ENCODE measurements at regions not wholly inside any gene's neighbourhood (a gene's known extent, or its start where the extent isn't known, plus 50 kb on each side); places are given as distances from the start of the nearest gene placed in this dataset.

DNA sequence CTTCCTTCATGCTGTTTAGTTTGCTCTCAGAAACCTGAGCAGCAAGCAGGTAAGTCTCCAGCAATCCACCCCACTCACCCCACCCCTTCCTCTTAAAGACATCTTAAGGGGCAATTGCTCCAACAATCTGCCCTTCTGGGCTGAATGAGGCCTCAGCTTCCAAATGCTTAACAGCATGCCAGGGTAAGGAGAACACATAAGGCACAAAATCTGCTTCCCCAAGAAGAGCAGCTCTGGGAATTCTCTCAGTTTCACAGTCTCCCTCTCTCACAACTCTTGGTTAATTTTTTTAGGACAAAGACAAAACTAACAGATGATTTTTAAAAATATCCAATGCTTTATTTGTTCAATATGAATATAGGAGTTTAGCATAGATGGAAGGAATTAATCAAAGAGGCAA is 288.9 kb upstream of the CCDC196 start:
- in situ Hi-C loops (cut with MboI), result no loop called here
- POLR2A ChIA-PET, result no interaction called here
- no peak overlapping the region for H3K9ac ChIP-seq (ENCODE audit: control insufficient read depth, insufficient read depth, low read length)
- RAD21 ChIA-PET (ENCODE audit: unreplicated experiment), result no interaction called here
- no TSS peak for BruUV-seq (replicated peaks)
- TF ChIP-seq ZNF217 (IDR thresholded peaks at IDR 0.05) (no peak), HDAC2 (IDR thresholded peaks at IDR 0.05) (no peak), ESRRA (IDR thresholded peaks at IDR 0.05; ENCODE audit: low read length) (no peak), CREM (IDR thresholded peaks at IDR 0.05; ENCODE audit: low read depth) (no peak), MYB (IDR thresholded peaks at IDR 0.05; ENCODE audit: borderline replicate concordance, low read depth, low read length) (no peak), ZNF384 (IDR thresholded peaks at IDR 0.05; ENCODE audit: borderline replicate concordance, low read depth, low read length) (no peak), NR2C2 (IDR thresholded peaks at IDR 0.05; ENCODE audit: borderline replicate concordance, control insufficient read depth, insufficient read length, low read depth) (no peak), POLR2AphosphoS2 (IDR thresholded peaks at IDR 0.05; ENCODE audit: low read depth, low read length) (no peak), ZBED1 (IDR thresholded peaks at IDR 0.05; ENCODE audit: borderline replicate concordance) (no peak), ZNF622 (IDR thresholded peaks at IDR 0.05) (no peak), CREB1 (IDR thresholded peaks at IDR 0.05; ENCODE audit: low read depth) (no peak), BHLHE40 (IDR thresholded peaks at IDR 0.05; ENCODE audit: borderline replicate concordance in 1 of 2, low read depth in 2 of 2, low read length in 1 of 2) (no peak)
- TF ChIP-seq, protein P1, sequence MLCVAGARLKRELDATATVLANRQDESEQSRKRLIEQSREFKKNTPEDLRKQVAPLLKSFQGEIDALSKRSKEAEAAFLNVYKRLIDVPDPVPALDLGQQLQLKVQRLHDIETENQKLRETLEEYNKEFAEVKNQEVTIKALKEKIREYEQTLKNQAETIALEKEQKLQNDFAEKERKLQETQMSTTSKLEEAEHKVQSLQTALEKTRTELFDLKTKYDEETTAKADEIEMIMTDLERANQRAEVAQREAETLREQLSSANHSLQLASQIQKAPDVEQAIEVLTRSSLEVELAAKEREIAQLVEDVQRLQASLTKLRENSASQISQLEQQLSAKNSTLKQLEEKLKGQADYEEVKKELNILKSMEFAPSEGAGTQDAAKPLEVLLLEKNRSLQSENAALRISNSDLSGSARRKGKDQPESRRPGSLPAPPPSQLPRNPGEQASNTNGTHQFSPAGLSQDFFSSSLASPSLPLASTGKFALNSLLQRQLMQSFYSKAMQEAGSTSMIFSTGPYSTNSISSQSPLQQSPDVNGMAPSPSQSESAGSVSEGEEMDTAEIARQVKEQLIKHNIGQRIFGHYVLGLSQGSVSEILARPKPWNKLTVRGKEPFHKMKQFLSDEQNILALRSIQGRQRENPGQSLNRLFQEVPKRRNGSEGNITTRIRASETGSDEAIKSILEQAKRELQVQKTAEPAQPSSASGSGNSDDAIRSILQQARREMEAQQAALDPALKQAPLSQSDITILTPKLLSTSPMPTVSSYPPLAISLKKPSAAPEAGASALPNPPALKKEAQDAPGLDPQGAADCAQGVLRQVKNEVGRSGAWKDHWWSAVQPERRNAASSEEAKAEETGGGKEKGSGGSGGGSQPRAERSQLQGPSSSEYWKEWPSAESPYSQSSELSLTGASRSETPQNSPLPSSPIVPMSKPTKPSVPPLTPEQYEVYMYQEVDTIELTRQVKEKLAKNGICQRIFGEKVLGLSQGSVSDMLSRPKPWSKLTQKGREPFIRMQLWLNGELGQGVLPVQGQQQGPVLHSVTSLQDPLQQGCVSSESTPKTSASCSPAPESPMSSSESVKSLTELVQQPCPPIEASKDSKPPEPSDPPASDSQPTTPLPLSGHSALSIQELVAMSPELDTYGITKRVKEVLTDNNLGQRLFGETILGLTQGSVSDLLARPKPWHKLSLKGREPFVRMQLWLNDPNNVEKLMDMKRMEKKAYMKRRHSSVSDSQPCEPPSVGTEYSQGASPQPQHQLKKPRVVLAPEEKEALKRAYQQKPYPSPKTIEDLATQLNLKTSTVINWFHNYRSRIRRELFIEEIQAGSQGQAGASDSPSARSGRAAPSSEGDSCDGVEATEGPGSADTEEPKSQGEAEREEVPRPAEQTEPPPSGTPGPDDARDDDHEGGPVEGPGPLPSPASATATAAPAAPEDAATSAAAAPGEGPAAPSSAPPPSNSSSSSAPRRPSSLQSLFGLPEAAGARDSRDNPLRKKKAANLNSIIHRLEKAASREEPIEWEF (IDR thresholded peaks at IDR 0.05; ENCODE audit: insufficient replicate concordance, low read depth, low read length), result no peak
- TF ChIP-seq, protein P2, sequence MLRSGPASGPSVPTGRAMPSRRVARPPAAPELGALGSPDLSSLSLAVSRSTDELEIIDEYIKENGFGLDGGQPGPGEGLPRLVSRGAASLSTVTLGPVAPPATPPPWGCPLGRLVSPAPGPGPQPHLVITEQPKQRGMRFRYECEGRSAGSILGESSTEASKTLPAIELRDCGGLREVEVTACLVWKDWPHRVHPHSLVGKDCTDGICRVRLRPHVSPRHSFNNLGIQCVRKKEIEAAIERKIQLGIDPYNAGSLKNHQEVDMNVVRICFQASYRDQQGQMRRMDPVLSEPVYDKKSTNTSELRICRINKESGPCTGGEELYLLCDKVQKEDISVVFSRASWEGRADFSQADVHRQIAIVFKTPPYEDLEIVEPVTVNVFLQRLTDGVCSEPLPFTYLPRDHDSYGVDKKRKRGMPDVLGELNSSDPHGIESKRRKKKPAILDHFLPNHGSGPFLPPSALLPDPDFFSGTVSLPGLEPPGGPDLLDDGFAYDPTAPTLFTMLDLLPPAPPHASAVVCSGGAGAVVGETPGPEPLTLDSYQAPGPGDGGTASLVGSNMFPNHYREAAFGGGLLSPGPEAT (IDR thresholded peaks at IDR 0.05; ENCODE audit: low read depth), result no peak
- TF ChIP-seq, protein P3, sequence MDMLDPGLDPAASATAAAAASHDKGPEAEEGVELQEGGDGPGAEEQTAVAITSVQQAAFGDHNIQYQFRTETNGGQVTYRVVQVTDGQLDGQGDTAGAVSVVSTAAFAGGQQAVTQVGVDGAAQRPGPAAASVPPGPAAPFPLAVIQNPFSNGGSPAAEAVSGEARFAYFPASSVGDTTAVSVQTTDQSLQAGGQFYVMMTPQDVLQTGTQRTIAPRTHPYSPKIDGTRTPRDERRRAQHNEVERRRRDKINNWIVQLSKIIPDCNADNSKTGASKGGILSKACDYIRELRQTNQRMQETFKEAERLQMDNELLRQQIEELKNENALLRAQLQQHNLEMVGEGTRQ (IDR thresholded peaks at IDR 0.05; ENCODE audit: borderline replicate concordance, low read depth, low read length), result no peak
- no peaks in the 10 kb centered on the region for H3K79me2 ChIP-seq (ENCODE audit: control insufficient read depth, insufficient read depth, low read length)
- no peak overlapping the region for H3K4me3 ChIP-seq
- no peak overlapping the region for H3K27ac ChIP-seq (ENCODE audit: control insufficient read depth, insufficient read depth)
- CTCF ChIA-PET, result no interaction called here
- intact Hi-C loops (cut with micrococcal nuclease; ENCODE audit: unreplicated experiment), result no loop called here
- H3K4me2 ChIP-seq (ENCODE audit: control insufficient read depth, insufficient read depth), result no peak overlapping the region
- H3K9me3 ChIP-seq (replicated peaks; ENCODE audit: control insufficient read depth, insufficient read depth, low read length), result no peaks in the 10 kb centered on the region
- no peak overlapping the region for H2AFZ ChIP-seq (ENCODE audit: control insufficient read depth, low read depth, low read length)
- H3K36me3 ChIP-seq (ENCODE audit: control insufficient read depth in 2 of 2, insufficient read depth in 2 of 2, low read length in 1 of 2), result no peaks in the 10 kb centered on the region
- no peaks in the 10 kb centered on the region for H3K27me3 ChIP-seq (replicated peaks in 1 of 2; ENCODE audit: control insufficient read depth in 2 of 2, insufficient read depth in 2 of 2, low read length in 1 of 2)
- no peaks in the 10 kb centered on the region for H4K20me1 ChIP-seq (ENCODE audit: control insufficient read depth, insufficient read depth)
- FAIRE-seq (no peak), ATAC-seq (no peak), DNase-seq (ENCODE audit: low read depth, low spot score) (no peak)
- no peaks in the 10 kb centered on the region for H3K4me1 ChIP-seq (ENCODE audit: control insufficient read depth, insufficient read depth, low read length)
- SMC1A ChIA-PET (ENCODE audit: uncharacterized antibody, unreplicated experiment), result no interaction called here

Measured in GM12878 (cell line).